Activated CD8-positive, alpha-beta memory T cell treated with anti-CD3 and anti-CD28 coated beads, Interleukin-2, amount 10 ng/mL, durations not matched to agents 7 days and 5 days (primary cell): ENCODE measurements at regions not wholly inside any gene's neighbourhood (a gene's known extent, or its start where the extent isn't known, plus 50 kb on each side); places are given as distances from the start of the nearest gene placed in this dataset.

Experiments used
- ATAC-seq: fragments of 150-1000 bp; cut with Tn5 transposase; one replicate; pipeline ENCODE4 v1.10.0; 2021; ENCODE audit warnings: moderate library complexity
- CTCF ChIA-PET: fragments of 350-600 bp; sonication (Branson Sonifier 250); formaldehyde crosslinking; loops from one replicate; lab custom pipeline; 2021; ENCODE audit warnings: antibody characterized with exemption; lab: Charles Lee
- DNase-seq: peaks from one replicate; pipeline ENCODE4 v3.0.0-alpha.2; 2020
- H3K27ac Mint-ChIP-seq: one replicate; pipeline ENCODE4 v1.8.0; 2021; ENCODE audit warnings: mild to moderate bottlenecking, mixed read lengths
- H3K27me3 Mint-ChIP-seq: one replicate; pipeline ENCODE4 v1.8.0; 2021; ENCODE audit warnings: mixed read lengths
- H3K36me3 Mint-ChIP-seq: one replicate; pipeline ENCODE4 v1.8.0; 2021; ENCODE audit warnings: mild to moderate bottlenecking, mixed read lengths
- H3K4me1 Mint-ChIP-seq: one replicate; pipeline ENCODE4 v1.8.0; 2021; ENCODE audit warnings: mixed read lengths
- H3K4me3 Mint-ChIP-seq: one replicate; pipeline ENCODE4 v1.8.0; 2021; ENCODE audit warnings: mild to moderate bottlenecking, moderate library complexity, mixed read lengths
- H3K9me3 Mint-ChIP-seq: one replicate; pipeline ENCODE4 v1.8.0; 2022; ENCODE audit warnings: low read depth, mixed read lengths

DNA sequence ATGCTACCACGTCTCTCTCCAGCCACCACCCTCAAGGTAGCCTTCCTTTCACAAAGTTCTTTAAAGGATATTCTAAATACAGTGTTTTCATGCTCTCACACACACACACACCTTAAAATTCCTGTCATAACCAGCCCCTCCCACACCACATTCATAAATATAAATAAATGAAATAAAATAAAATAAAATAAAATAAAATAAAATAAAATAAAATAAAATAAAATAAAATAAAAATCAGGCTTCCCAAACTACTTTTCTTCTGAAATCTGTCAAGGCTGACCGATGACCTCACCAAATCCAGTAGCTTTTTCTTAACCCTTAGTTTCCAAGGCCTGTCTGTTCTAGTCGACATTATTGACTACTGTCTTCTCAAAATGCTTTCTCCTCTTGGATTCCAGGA is 378.4 kb downstream of the SEC23A start:
- Mint-ChIP-seq H3K4me1 (no peaks in the 10 kb centered on the region), H3K4me3 (no peak overlapping the region), H3K36me3 (no peaks in the 10 kb centered on the region), H3K27ac (no peak overlapping the region), H3K9me3 (no peaks in the 10 kb centered on the region), H3K27me3 (no peaks in the 10 kb centered on the region)
- ATAC-seq (no peak), DNase-seq (no peak)
- CTCF ChIA-PET: interaction anchor here (1.4 kb wide), 1 partner anchor 145 kb away, joined by 3 read pairs; no protein-coding TSS in a partner anchor

DNA sequence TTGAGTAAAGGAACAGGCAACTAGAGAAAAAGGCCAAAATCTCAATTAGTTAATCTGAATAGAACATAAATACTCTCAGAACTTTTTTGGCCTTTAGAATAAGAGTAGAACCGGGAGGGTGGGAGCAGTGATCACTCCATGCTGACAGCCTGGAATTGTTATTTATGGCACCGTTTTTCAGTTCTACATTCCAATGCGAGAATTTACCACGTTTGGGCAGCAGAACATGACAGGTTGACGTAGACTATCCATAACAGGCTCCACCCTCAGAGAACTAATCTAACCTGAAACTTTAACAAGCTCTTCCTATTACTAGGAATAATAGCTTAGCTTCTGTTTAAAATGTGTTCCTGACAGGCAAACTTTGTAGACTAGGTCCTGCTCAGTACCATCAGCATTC is 379.1 kb downstream of the SEC23A start:
- Mint-ChIP-seq H3K27me3 (no peaks in the 10 kb centered on the region), H3K27ac (no peak overlapping the region), H3K4me3 (no peak overlapping the region), H3K36me3 (no peaks in the 10 kb centered on the region), H3K9me3 (no peaks in the 10 kb centered on the region), H3K4me1 (no peaks in the 10 kb centered on the region)
- no peak for ATAC-seq
- CTCF ChIA-PET: interaction anchor here (1.4 kb wide), 1 partner anchor 146 kb away, joined by 3 read pairs; no protein-coding TSS in a partner anchor
- DNase-seq: no peak

DNA sequence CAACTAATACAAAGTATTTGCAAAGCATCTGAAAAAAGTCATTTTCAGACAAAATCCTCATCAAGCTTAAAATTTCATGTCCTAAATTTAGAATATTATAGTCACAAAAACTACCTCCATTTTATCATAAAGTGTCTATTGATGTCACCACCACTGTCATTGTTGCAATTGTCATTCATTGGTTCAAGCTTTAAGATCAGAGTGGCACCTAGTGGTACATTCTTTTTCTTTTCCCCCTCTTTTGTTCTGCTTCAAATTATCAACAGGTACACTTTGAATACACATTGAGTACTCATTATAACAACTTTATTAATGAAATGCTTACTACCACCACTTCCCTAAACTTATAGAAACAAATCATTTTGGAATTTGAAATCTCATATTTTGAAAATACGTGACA is 379.8 kb downstream of the SEC23A start:
- Mint-ChIP-seq H3K4me1 (no peaks in the 10 kb centered on the region), H3K4me3 (no peak overlapping the region), H3K27ac (no peak overlapping the region), H3K9me3 (no peaks in the 10 kb centered on the region), H3K27me3 (no peaks in the 10 kb centered on the region), H3K36me3 (no peaks in the 10 kb centered on the region)
- no peak for ATAC-seq
- DNase-seq: no peak
- CTCF ChIA-PET: interaction anchor here (1.1 kb wide), 1 partner anchor 10 kb away, joined by 5 read pairs; no protein-coding TSS in a partner anchor

DNA sequence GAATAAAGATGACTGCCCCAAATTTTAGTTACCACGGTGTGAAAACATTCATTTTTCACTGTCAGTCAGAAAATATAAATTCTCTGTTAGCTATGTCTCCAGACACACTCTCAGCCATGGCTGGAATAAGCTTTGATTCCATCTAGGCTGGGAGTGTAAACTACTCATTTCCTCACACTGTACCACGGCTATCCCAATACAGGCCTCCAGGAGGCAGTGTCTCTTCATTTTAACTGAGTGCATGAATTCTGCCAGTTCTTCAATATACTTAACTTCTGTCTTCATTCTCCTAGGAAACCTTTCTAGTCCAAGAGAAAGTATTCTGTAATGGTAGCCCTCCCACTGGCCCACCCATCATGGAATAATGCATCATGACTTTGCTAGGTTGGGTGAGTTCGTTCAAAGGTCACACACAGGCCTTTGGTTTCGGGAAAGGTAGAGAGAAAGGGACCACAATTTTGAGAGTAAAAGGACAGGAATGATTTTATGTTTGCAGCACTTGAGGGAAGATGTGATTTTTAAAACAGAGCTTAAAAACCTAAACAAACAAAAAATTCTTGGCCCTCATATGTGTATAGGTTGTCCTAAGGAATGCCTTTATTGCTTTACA is 381.1 kb downstream of the SEC23A start:
- no peaks in the 10 kb centered on the region for H3K27me3 Mint-ChIP-seq
- H3K36me3 Mint-ChIP-seq: no peaks in the 10 kb centered on the region
- ATAC-seq: no peak

DNA sequence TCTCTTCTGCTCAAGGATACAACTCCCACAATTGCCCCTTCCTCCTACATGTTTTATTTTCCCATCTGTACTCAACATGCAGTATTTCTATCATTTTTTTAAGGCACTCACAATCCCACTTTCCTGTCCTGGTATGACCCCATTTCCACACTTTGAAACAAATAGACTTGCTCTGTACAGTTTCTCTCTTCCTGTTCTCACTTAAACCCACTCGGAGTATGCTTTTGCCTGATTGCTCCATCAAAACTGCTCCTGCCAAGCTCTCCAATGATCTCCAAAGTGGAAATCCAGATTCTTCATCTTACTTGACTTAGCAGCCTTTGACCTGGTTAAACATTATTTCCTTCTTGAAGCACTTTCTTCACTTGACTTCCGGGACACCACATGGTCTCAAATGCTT is 384.5 kb downstream of the SEC23A start:
- DNase-seq (no peak), ATAC-seq (no peak)
- H3K4me3 Mint-ChIP-seq: no peak overlapping the region
- CTCF ChIA-PET: no interaction called here
- no peaks in the 10 kb centered on the region for H3K27me3 Mint-ChIP-seq
- no peaks in the 10 kb centered on the region for H3K36me3 Mint-ChIP-seq
- no peaks in the 10 kb centered on the region for H3K9me3 Mint-ChIP-seq
- H3K4me1 Mint-ChIP-seq: no peaks in the 10 kb centered on the region
- H3K27ac Mint-ChIP-seq: no peak overlapping the region

More for the DNA sequence above, 381.1 kb downstream of the SEC23A start:
- CTCF ChIA-PET: interaction anchor here (0.6 to 1.0 kb wide), 4 partner anchors 9 to 626 kb away, joined by 3 read pairs; no protein-coding TSS in a partner anchor
- Mint-ChIP-seq H3K4me3 (no peak overlapping the region), H3K27ac (no peak overlapping the region), H3K4me1 (no peaks in the 10 kb centered on the region), H3K9me3 (no peaks in the 10 kb centered on the region)
- DNase-seq: peak; percentile 54

DNA sequence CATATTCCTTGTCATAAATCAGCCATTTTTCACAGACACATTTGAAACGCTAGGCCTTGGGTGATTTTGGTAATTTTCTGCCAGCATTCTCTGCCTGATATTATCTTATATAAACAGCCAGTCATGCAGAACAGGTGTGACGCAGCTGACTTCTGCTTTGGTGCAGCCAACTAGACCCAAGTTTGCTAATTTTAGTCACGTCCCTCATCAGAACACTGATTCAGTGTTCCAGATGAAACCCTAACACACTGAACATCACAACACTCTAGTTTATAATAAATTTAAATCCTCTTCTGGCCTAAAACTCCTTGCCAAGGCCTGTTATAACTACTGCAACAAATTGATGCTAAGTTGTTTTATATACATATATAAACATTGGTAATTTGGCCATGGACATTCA is 386.1 kb downstream of the SEC23A start:
- no peaks in the 10 kb centered on the region for H3K4me1 Mint-ChIP-seq
- CTCF ChIA-PET: no interaction called here
- no peaks in the 10 kb centered on the region for H3K36me3 Mint-ChIP-seq
- DNase-seq: no peak
- H3K4me3 Mint-ChIP-seq: no peak overlapping the region
- ATAC-seq: no peak
- no peaks in the 10 kb centered on the region for H3K27me3 Mint-ChIP-seq
- no peak overlapping the region for H3K27ac Mint-ChIP-seq
- peaks cover 3% of the 10 kb centered on the region for H3K9me3 Mint-ChIP-seq

DNA sequence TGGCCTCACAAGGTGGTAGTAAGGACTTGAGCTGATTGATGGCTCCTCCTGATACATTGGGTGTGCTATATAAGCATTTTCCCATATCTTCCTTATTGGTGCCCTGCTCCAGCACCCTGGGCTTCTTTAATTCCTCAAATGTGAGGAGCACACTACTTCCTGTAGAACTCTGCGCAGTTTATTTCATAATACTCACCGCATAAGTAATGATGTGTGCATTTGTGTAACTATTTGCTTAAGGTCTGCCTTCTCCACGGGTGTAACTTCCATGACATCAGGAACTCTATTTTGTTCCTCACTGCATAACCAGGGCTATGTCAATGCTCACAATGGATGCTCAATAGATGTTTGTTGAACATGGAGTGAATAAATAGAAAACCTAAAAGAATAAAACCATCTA is 392.2 kb downstream of the SEC23A start:
- Mint-ChIP-seq H3K36me3 (no peaks in the 10 kb centered on the region), H3K4me1 (no peaks in the 10 kb centered on the region), H3K27ac (no peak overlapping the region), H3K27me3 (no peaks in the 10 kb centered on the region), H3K4me3 (no peak overlapping the region), H3K9me3 (peaks cover 3% of the 10 kb centered on the region)
- CTCF ChIA-PET: no interaction called here
- DNase-seq (no peak), ATAC-seq (no peak)

DNA sequence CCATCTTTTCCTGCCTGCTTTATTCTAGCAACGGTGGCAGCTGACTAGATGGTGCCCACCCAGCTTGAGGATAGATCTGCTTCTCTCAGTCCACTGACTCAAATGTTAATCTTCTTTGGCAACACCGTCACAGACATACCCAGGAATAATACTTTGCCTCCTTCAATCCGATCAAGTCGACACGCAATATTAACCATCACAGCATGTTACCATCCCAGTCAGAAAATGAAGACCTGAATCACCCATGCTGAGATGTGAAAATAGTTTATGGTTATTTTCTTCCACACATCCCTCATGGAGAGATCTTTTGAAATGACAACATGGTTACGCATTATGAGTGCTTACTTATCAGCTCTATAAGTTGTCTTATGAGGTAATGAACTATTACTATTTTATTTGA is 392.8 kb downstream of the SEC23A start:
- Mint-ChIP-seq H3K9me3 (peaks cover 3% of the 10 kb centered on the region), H3K27ac (no peak overlapping the region), H3K4me3 (no peak overlapping the region), H3K36me3 (no peaks in the 10 kb centered on the region), H3K27me3 (no peaks in the 10 kb centered on the region), H3K4me1 (no peaks in the 10 kb centered on the region)
- CTCF ChIA-PET: no interaction called here
- DNase-seq (no peak), ATAC-seq (no peak)

DNA sequence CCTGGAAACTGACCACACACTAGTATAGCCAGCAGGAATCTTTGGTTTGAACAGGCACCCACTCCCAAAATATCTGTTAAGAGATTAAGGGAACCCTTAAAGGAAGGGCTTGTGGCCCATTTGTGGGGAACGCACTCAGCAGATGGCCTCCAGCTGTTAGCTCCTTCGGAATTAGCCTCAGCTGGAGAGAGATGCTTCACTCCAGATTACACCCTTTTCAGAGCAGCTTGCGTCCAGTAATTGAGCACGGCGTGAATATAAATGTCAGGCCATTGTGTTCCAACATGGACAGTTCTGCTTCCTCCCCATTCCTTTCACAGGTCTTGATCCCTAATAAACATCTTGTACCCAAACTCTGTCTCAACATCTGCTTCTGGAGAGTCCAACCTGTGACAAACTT is 397.8 kb downstream of the SEC23A start:
- Mint-ChIP-seq H3K4me1 (no peaks in the 10 kb centered on the region), H3K4me3 (no peak overlapping the region), H3K9me3 (no peaks in the 10 kb centered on the region), H3K27me3 (no peaks in the 10 kb centered on the region), H3K27ac (no peak overlapping the region), H3K36me3 (no peaks in the 10 kb centered on the region)
- CTCF ChIA-PET: no interaction called here
- DNase-seq (no peak), ATAC-seq (no peak)

DNA sequence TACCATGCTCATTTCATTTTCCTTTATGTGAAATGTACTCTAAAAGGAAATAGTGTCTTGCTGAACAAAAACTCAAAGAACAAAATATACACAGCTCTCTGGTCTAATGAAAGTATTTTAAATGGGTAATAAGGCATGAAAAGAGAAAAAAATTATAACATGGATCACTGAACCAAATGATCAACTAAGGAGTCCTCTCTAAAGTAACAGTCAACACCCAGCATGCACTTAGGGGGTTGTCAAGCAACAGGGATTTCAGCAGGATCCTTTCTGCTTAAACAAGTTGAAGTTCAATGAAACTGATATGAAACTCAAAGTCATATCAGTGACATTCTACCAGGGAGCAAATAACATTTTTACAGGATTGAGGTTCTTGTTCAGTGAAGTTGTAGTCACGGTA is 398.8 kb downstream of the SEC23A start:
- H3K4me3 Mint-ChIP-seq: no peak overlapping the region
- H3K36me3 Mint-ChIP-seq: no peaks in the 10 kb centered on the region
- peaks cover 5% of the 10 kb centered on the region for H3K4me1 Mint-ChIP-seq
- no peak overlapping the region for H3K27ac Mint-ChIP-seq
- ATAC-seq (no peak), DNase-seq (no peak)
- H3K9me3 Mint-ChIP-seq: no peaks in the 10 kb centered on the region
- CTCF ChIA-PET: no interaction called here
- H3K27me3 Mint-ChIP-seq: no peaks in the 10 kb centered on the region

DNA sequence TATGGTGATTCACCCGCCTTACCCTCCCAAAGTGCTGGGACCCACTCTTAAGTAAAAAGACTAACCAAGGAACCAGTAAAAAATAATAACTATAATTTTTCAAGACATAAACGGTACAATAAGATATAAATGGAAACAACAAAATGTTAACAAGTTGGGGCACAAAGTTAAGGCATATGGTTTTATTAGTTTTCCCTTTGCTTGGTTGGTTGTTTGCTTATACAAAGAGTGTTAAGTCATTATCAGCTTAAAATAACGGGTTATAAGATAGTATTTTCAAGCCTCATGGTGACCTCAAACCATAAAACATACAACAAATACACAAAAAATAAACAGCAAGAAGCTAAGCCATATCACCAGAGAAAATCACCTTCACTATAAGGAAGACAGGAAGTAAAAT is 406.1 kb downstream of the SEC23A start:
- Mint-ChIP-seq H3K27ac (no peak overlapping the region), H3K9me3 (no peaks in the 10 kb centered on the region), H3K36me3 (no peaks in the 10 kb centered on the region), H3K4me3 (no peak overlapping the region), H3K4me1 (peaks cover 7% of the 10 kb centered on the region), H3K27me3 (no peaks in the 10 kb centered on the region)
- CTCF ChIA-PET: no interaction called here
- DNase-seq: no peak
- ATAC-seq: no peak

DNA sequence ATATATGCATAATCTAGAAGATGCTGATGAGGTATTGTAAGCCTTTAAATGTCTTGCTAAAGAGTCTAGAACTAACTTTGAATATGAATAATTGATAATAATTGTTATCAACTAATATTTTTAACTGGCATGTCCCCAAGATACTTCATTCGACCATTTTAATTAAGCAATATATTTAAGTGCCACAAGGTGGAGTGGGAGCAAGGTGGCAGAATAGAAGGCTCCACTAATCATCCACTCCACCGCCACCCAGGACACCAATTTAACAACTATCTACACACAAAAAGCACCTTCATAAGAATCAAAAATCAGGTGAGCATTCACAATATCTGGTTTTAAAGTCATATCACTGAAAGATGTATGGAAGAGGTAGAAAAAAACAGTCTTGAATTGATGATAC is 409.6 kb downstream of the SEC23A start:
- no peaks in the 10 kb centered on the region for H3K36me3 Mint-ChIP-seq
- H3K9me3 Mint-ChIP-seq: no peaks in the 10 kb centered on the region
- H3K27me3 Mint-ChIP-seq: no peaks in the 10 kb centered on the region
- no peaks in the 10 kb centered on the region for H3K4me1 Mint-ChIP-seq
- no peak overlapping the region for H3K27ac Mint-ChIP-seq
- ATAC-seq (no peak), DNase-seq (no peak)
- H3K4me3 Mint-ChIP-seq: no peak overlapping the region
- CTCF ChIA-PET: no interaction called here

DNA sequence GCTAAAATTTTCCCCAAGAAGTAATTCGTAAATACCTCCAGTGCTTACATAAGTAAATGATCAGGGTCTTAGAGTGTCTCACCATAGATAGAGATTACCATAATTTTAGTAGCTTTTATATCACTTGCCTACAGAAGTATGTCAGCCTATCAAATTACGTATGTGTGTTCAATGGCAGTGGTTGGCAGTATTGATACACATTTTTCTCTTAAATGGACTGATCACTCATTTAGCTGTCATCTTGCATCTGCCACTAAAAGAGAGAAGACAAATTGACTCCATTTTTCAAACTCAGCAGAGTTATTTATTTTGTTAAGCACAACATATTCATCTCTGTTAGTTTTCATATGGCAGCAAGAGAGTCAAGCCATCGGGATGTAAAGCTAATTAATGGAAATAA is 413.1 kb upstream of the CLEC14A start:
- H3K4me1 Mint-ChIP-seq: no peaks in the 10 kb centered on the region
- H3K9me3 Mint-ChIP-seq: no peaks in the 10 kb centered on the region
- H3K27me3 Mint-ChIP-seq: no peaks in the 10 kb centered on the region
- no peak overlapping the region for H3K27ac Mint-ChIP-seq
- ATAC-seq: no peak
- no peaks in the 10 kb centered on the region for H3K36me3 Mint-ChIP-seq
- H3K4me3 Mint-ChIP-seq: no peak overlapping the region
- no peak for DNase-seq
- CTCF ChIA-PET: no interaction called here

DNA sequence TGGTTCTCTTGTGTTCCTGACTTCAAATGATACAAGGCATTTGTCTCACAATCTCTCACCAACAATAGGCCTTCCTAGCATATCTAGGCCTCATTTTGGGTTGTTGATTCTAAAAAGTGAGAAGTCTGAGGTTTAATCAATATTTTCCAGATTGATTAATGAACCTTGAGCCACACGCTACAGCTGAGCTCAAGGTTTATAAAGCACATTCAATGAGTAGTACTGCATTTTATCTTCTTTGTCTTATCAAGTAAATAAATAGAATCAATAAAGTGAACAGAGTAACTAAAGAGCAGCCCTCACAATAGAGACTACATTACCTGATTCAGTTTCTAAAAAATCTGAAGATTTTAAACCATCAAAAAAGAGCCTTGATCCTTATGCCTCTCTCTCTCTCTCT is 407.5 kb upstream of the CLEC14A start:
- Mint-ChIP-seq H3K4me3 (no peak overlapping the region), H3K4me1 (no peaks in the 10 kb centered on the region), H3K9me3 (no peaks in the 10 kb centered on the region), H3K36me3 (no peaks in the 10 kb centered on the region), H3K27me3 (no peaks in the 10 kb centered on the region), H3K27ac (no peak overlapping the region)
- DNase-seq (no peak), ATAC-seq (no peak)
- CTCF ChIA-PET: no interaction called here

DNA sequence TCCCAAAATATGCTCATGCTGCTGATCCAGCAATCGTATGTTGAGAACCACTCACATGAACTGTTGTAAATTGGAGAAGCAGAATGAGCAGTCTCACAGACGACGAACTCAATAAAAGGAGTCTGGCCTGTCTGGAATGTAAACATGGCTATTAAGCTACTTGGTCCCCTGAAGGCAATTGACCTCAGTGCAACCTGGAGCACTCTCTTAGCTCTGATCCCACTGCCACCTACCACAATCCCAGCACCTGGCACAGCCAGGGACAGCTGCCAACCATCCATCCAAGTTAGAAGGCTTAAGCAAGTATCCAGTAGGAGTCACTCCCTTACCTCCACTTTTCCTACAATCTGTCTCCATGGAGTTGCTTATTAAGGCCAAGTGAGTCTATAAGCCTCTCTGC is 406.9 kb upstream of the CLEC14A start:
- Mint-ChIP-seq H3K27ac (no peak overlapping the region), H3K4me1 (no peaks in the 10 kb centered on the region), H3K9me3 (no peaks in the 10 kb centered on the region), H3K4me3 (no peak overlapping the region), H3K27me3 (no peaks in the 10 kb centered on the region), H3K36me3 (no peaks in the 10 kb centered on the region)
- ATAC-seq: no peak
- no peak for DNase-seq
- CTCF ChIA-PET: no interaction called here
